ENCODE measurements at regions not wholly inside any gene's neighbourhood (a gene's known extent, or its start where the extent isn't known, plus 50 kb on each side); places are given as distances from the start of the nearest gene placed in this dataset.

DNA sequence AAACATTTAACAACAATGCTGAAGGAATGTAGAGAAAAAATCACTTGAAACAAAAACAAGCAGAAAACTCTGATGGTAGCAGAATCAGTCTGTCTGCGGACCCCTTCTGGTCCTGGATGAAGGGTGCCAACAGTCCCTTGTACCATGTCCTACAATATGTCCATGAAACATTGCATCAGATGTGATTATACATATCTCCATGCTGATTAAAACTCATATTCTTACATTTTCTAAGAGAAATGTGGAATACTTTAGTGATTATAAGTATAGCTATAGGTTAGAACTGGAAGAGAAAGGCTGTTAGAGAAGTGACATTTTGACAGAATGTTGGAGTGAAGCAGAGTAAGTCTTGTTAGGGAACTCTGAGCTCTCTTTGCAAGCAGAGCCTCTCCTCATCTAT, 286.1 kb downstream of the SH3GL2 start:
- TF ChIP-seq, protein P1, sequence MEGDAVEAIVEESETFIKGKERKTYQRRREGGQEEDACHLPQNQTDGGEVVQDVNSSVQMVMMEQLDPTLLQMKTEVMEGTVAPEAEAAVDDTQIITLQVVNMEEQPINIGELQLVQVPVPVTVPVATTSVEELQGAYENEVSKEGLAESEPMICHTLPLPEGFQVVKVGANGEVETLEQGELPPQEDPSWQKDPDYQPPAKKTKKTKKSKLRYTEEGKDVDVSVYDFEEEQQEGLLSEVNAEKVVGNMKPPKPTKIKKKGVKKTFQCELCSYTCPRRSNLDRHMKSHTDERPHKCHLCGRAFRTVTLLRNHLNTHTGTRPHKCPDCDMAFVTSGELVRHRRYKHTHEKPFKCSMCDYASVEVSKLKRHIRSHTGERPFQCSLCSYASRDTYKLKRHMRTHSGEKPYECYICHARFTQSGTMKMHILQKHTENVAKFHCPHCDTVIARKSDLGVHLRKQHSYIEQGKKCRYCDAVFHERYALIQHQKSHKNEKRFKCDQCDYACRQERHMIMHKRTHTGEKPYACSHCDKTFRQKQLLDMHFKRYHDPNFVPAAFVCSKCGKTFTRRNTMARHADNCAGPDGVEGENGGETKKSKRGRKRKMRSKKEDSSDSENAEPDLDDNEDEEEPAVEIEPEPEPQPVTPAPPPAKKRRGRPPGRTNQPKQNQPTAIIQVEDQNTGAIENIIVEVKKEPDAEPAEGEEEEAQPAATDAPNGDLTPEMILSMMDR (IDR thresholded peaks at IDR 0.05; ENCODE audit: low read depth, low read length), result no peak
- no peak for TF ChIP-seq EZH2phosphoT487 (IDR thresholded peaks at IDR 0.05; ENCODE audit: low read depth)
